Gastroesophageal sphincter (tissue), 3 donors: ENCODE measurements at regions not wholly inside any gene's neighbourhood (a gene's known extent, or its start where the extent isn't known, plus 50 kb on each side); places are given as distances from the start of the nearest gene placed in this dataset.

Experiments used
- CTCF ChIP-seq, 4 experiments: fragments of 200-600 bp in 2 of 4; fragments of 450-650 bp in 2 of 4; sonication (generic) in 1 of 4; IDR thresholded peaks; one replicate each; pipeline ENCODE4 v1.5.1; 2017 to 2019; ENCODE audit warnings: antibody characterized with exemption in 4 of 4, mild to moderate bottlenecking in 2 of 4, moderate library complexity in 2 of 4
- POLR2AphosphoS5 ChIP-seq: sonication (generic); formaldehyde crosslinking; IDR thresholded peaks from one replicate; pipeline ENCODE4 v1.6.1; 2017; ENCODE audit warnings: antibody characterized with exemption

- TF ChIP-seq CTCF (IDR thresholded peaks at IDR 0.05) (no peak), POLR2AphosphoS5 (no peak)
Measured at GRCh38 chr5:107235167-107235566, 435.6 kb downstream of the EFNA5 start.
